Astrocyte (in vitro differentiated cells and primary cell): ENCODE measurements at regions not wholly inside any gene's neighbourhood (a gene's known extent, or its start where the extent isn't known, plus 50 kb on each side); places are given as distances from the start of the nearest gene placed in this dataset.

ENCODE experiments used
- DNase-seq: peaks from one replicate; pipeline ENCODE4 v3.0.0-alpha.2; 2010; ENCODE audit warnings: low read depth
- FAIRE-seq: peaks from 2 replicates; lab custom pipeline; 2011; peaks lifted over from hg19 to GRCh38; lab: Jason Lieb, UNC
- H2AFZ ChIP-seq: 2 replicates; pipeline ENCODE4 v1.6.0; 2012; ENCODE audit warnings: low read depth, low read length, inconsistent platforms
- H3K27ac ChIP-seq: 2 replicates; pipeline ENCODE4 v1.5.1; 2011; ENCODE audit warnings: low read depth, low read length, inconsistent platforms
- H3K27me3 ChIP-seq: 2 replicates; pipeline ENCODE4 v1.6.0; 2011; ENCODE audit warnings: low read length, inconsistent platforms; ENCODE audit not compliant: insufficient read depth
- H3K36me3 ChIP-seq: 2 replicates; pipeline ENCODE4 v1.5.1; 2011; ENCODE audit warnings: low read length, inconsistent platforms; ENCODE audit not compliant: insufficient read depth
- H3K4me1 ChIP-seq: 2 replicates; pipeline ENCODE4 v1.5.1; 2011; ENCODE audit warnings: low read length, inconsistent platforms; ENCODE audit not compliant: insufficient read depth
- H3K4me2 ChIP-seq: 2 replicates; pipeline ENCODE4 v1.6.0; 2012; ENCODE audit warnings: low read length, inconsistent platforms
- H3K4me3 ChIP-seq: 2 replicates; pipeline ENCODE4 v1.5.1; 2011; ENCODE audit warnings: low read depth, mild to moderate bottlenecking, low read length, inconsistent platforms; ENCODE audit not compliant: insufficient read depth
- H3K79me2 ChIP-seq: 2 replicates; pipeline ENCODE4 v1.6.0; 2012; ENCODE audit warnings: mild to moderate bottlenecking, low read length, inconsistent platforms; ENCODE audit not compliant: insufficient read depth
- H3K9ac ChIP-seq: 2 replicates; pipeline ENCODE4 v1.6.0; 2012; ENCODE audit warnings: mild to moderate bottlenecking, low read length, inconsistent platforms
- H3K9me3 ChIP-seq: 2 replicates; pipeline ENCODE4 v1.5.1; 2012; ENCODE audit warnings: low read depth, mild to moderate bottlenecking, low read length, inconsistent platforms; ENCODE audit not compliant: insufficient read depth
- H4K20me1 ChIP-seq: 2 replicates; pipeline ENCODE4 v1.6.0; 2012; ENCODE audit warnings: low read length, inconsistent platforms; ENCODE audit not compliant: insufficient read depth
- H3K27ac Mint-ChIP-seq: one replicate; pipeline ENCODE4 v1.8.0; 2021; ENCODE audit warnings: mild to moderate bottlenecking, mixed read lengths; ENCODE audit not compliant: unreplicated experiment
- H3K27me3 Mint-ChIP-seq: one replicate; pipeline ENCODE4 v1.8.0; 2021; ENCODE audit warnings: low read depth, mixed read lengths; ENCODE audit not compliant: unreplicated experiment
- H3K36me3 Mint-ChIP-seq: one replicate; pipeline ENCODE4 v1.8.0; 2021; ENCODE audit warnings: low read depth, mixed read lengths; ENCODE audit not compliant: unreplicated experiment
- H3K4me1 Mint-ChIP-seq: one replicate; pipeline ENCODE4 v1.8.0; 2021; ENCODE audit warnings: low read depth, mixed read lengths; ENCODE audit not compliant: unreplicated experiment
- H3K4me3 Mint-ChIP-seq: one replicate; pipeline ENCODE4 v1.8.0; 2021; ENCODE audit warnings: mild to moderate bottlenecking, moderate library complexity, mixed read lengths; ENCODE audit not compliant: unreplicated experiment
- H3K9me3 Mint-ChIP-seq: one replicate; pipeline ENCODE4 v1.8.0; 2021; ENCODE audit warnings: mild to moderate bottlenecking, mixed read lengths; ENCODE audit not compliant: unreplicated experiment
- CTCF ChIP-seq: IDR thresholded peaks from 2 replicates; pipeline ENCODE4 v1.5.1; 2011; ENCODE audit warnings: low read depth, mild to moderate bottlenecking, inconsistent platforms, low read length, moderate library complexity; ENCODE audit not compliant: insufficient read depth
- EZH2 ChIP-seq: IDR thresholded peaks from 2 replicates; pipeline ENCODE4 v1.6.1; 2012; ENCODE audit warnings: mild to moderate bottlenecking, low read length, inconsistent platforms; ENCODE audit not compliant: insufficient read depth

GRCh38 chr10:128912568-128913311 is 554.3 kb upstream of the MGMT start:
- Mint-ChIP-seq H3K27ac (no peak overlapping the region), H3K36me3 (no peaks in the 10 kb centered on the region), H3K4me1 (no peaks in the 10 kb centered on the region), H3K27me3 (peaks cover 35% of the 10 kb centered on the region), H3K4me3 (no peak overlapping the region), H3K9me3 (no peaks in the 10 kb centered on the region)
- DNase-seq, result no peak
- H3K27me3 ChIP-seq, result no peaks in the 10 kb centered on the region
- TF ChIP-seq EZH2 (no peak), CTCF (no peak)
- no peak overlapping the region for H3K9ac ChIP-seq
- no peak overlapping the region for H3K4me3 ChIP-seq
- no peaks in the 10 kb centered on the region for H3K79me2 ChIP-seq
- H4K20me1 ChIP-seq, result no peaks in the 10 kb centered on the region
- no peak for FAIRE-seq
- H3K9me3 ChIP-seq, result no peaks in the 10 kb centered on the region
- no peak overlapping the region for H3K27ac ChIP-seq
- H3K36me3 ChIP-seq, result no peaks in the 10 kb centered on the region
- no peaks in the 10 kb centered on the region for H3K4me1 ChIP-seq
- no peak overlapping the region for H3K4me2 ChIP-seq
- no peak overlapping the region for H2AFZ ChIP-seq

- H3K27me3 Mint-ChIP-seq, result peaks cover 35% of the 10 kb centered on the region
- DNase-seq, result no peak
These were observed 552.4 kb upstream of the MGMT start for GRCh38 chr10:128914681-128915080.

More at GRCh38 chr10:128914681-128915080, 552.4 kb upstream of the MGMT start:
- Histone ChIP-seq H3K9ac (no peak overlapping the region), H3K4me1 (no peaks in the 10 kb centered on the region), H3K27me3 (no peaks in the 10 kb centered on the region), H4K20me1 (no peaks in the 10 kb centered on the region), H3K27ac (no peak overlapping the region), H3K79me2 (no peaks in the 10 kb centered on the region), H3K36me3 (no peaks in the 10 kb centered on the region), H3K4me2 (no peak overlapping the region), H3K9me3 (no peaks in the 10 kb centered on the region), H3K4me3 (no peak overlapping the region), H2AFZ (no peak overlapping the region)
- no peaks in the 10 kb centered on the region for H3K36me3 Mint-ChIP-seq
- TF ChIP-seq EZH2 (no peak), CTCF (no peak)
- no peak overlapping the region for H3K4me3 Mint-ChIP-seq
- H3K27ac Mint-ChIP-seq, result no peak overlapping the region
- no peaks in the 10 kb centered on the region for H3K9me3 Mint-ChIP-seq
- no peak for FAIRE-seq
- H3K4me1 Mint-ChIP-seq, result no peaks in the 10 kb centered on the region
